HL-60 (cell line): ENCODE measurements at regions not wholly inside any gene's neighbourhood (a gene's known extent, or its start where the extent isn't known, plus 50 kb on each side); places are given as distances from the start of the nearest gene placed in this dataset.

Experiments used
- DNase-seq, 2 experiments: peaks; one replicate each; pipeline ENCODE4 v3.0.0-alpha.2; 2010 to 2020; ENCODE audit warnings: low read depth in 1 of 2, low spot score in 1 of 2
- H3K27ac ChIP-seq: fragments of 250-450 bp; sonication (Bioruptor Pico); replicated peaks from 2 replicates; pipeline ENCODE4 v1.5.1; 2020; ENCODE audit warnings: mild to moderate bottlenecking, moderate library complexity
- H3K27me3 ChIP-seq: fragments of 250-450 bp; sonication (Bioruptor Pico); 2 replicates; pipeline ENCODE4 v1.5.1; 2021; ENCODE audit warnings: mild to moderate bottlenecking, moderate library complexity; ENCODE audit not compliant: insufficient read depth, poor library complexity, severe bottlenecking
- H3K4me3 ChIP-seq: replicated peaks from 2 replicates; pipeline ENCODE4 v1.5.1; 2011; ENCODE audit warnings: mild to moderate bottlenecking, control low read depth, low read length; ENCODE audit not compliant: insufficient read depth
- CTCF ChIP-seq: IDR thresholded peaks from one replicate; pipeline ENCODE4 v1.5.1; 2011; ENCODE audit warnings: low read length, control low read depth, inconsistent platforms; ENCODE audit not compliant: insufficient read depth
- GABPA ChIP-seq: IDR thresholded peaks from 2 replicates; pipeline ENCODE4 v1.6.1; 2012; ENCODE audit warnings: low read depth
- POLR2AphosphoS5 ChIP-seq: IDR thresholded peaks from 2 replicates; pipeline ENCODE4 v1.6.1; 2012; ENCODE audit warnings: low read depth
- REST ChIP-seq: IDR thresholded peaks from 2 replicates; pipeline ENCODE4 v1.6.1; 2012; ENCODE audit warnings: low read depth; ENCODE audit not compliant: insufficient replicate concordance
- SPI1 ChIP-seq: IDR thresholded peaks from 2 replicates; pipeline ENCODE4 v1.6.1; 2012; ENCODE audit warnings: low read depth, mild to moderate bottlenecking, borderline replicate concordance

GRCh38 chr5:107149243-107150005 is 521.3 kb downstream of the EFNA5 start:
- no peak overlapping the region for H3K4me3 ChIP-seq
- H3K27ac ChIP-seq, result no peak overlapping the region
- H3K27me3 ChIP-seq, result no peaks in the 10 kb centered on the region
- TF ChIP-seq REST (no peak), POLR2AphosphoS5 (no peak), SPI1 (no peak), GABPA (no peak), CTCF (no peak)
- no peak for DNase-seq

- no peak overlapping the region for H3K4me3 ChIP-seq
- no peak for DNase-seq
- H3K27ac ChIP-seq, result no peak overlapping the region
- TF ChIP-seq SPI1 (no peak), CTCF (no peak)
- no peaks in the 10 kb centered on the region for H3K27me3 ChIP-seq
Observed at GRCh38 chr5:107147589-107147988, 523.1 kb downstream of the EFNA5 start.

- TF ChIP-seq SPI1 (no peak), CTCF (no peak), REST (no peak), GABPA (no peak), POLR2AphosphoS5 (no peak)
- no peak overlapping the region for H3K4me3 ChIP-seq
- no peak for DNase-seq
- no peaks in the 10 kb centered on the region for H3K27me3 ChIP-seq
- H3K27ac ChIP-seq, result no peak overlapping the region
Observed at GRCh38 chr5:107146901-107147300, 523.8 kb downstream of the EFNA5 start.

- Histone ChIP-seq H3K4me3 (no peak overlapping the region), H3K27ac (no peak overlapping the region), H3K27me3 (no peaks in the 10 kb centered on the region)
- DNase-seq, result no peak
- no peak for TF ChIP-seq REST
- TF ChIP-seq CTCF, result no peak
- TF ChIP-seq SPI1, result no peak
- no peak for TF ChIP-seq GABPA
- TF ChIP-seq POLR2AphosphoS5, result no peak
Observed at GRCh38 chr5:107135391-107135790, 535.3 kb downstream of the EFNA5 start.
